GM12874 (cell line): ENCODE measurements at regions not wholly inside any gene's neighbourhood (a gene's known extent, or its start where the extent isn't known, plus 50 kb on each side); places are given as distances from the start of the nearest gene placed in this dataset.

Source experiments
- TF ChIP-seq, protein P1 (sequence below): IDR thresholded peaks from 2 replicates; pipeline ENCODE4 v1.5.1; 2011; ENCODE audit warnings: low read depth, mild to moderate bottlenecking, control low read depth, low read length, moderate library complexity; ENCODE audit not compliant: insufficient read depth

DNA sequence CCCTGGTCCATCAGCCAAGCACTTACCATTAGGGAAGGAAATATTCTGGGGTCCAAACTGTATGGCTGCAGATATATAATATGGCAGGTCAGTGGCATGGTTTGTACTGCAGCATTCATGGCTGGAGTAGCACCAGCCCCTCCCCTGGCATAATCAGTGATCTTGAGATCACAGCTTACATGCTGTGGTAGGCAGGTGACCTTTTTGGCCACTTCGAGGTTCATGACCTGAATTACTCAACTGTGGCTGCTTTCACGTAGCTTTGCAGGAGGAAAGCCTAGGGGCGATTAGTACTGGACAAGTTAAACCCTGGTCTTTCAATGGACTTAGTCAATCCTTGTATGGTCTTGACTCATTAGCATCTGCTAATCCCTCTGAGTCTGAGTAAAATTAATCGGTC lies 169.8 kb downstream of the SPRY2 start:
- TF ChIP-seq, protein P1, sequence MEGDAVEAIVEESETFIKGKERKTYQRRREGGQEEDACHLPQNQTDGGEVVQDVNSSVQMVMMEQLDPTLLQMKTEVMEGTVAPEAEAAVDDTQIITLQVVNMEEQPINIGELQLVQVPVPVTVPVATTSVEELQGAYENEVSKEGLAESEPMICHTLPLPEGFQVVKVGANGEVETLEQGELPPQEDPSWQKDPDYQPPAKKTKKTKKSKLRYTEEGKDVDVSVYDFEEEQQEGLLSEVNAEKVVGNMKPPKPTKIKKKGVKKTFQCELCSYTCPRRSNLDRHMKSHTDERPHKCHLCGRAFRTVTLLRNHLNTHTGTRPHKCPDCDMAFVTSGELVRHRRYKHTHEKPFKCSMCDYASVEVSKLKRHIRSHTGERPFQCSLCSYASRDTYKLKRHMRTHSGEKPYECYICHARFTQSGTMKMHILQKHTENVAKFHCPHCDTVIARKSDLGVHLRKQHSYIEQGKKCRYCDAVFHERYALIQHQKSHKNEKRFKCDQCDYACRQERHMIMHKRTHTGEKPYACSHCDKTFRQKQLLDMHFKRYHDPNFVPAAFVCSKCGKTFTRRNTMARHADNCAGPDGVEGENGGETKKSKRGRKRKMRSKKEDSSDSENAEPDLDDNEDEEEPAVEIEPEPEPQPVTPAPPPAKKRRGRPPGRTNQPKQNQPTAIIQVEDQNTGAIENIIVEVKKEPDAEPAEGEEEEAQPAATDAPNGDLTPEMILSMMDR, result no peak

DNA sequence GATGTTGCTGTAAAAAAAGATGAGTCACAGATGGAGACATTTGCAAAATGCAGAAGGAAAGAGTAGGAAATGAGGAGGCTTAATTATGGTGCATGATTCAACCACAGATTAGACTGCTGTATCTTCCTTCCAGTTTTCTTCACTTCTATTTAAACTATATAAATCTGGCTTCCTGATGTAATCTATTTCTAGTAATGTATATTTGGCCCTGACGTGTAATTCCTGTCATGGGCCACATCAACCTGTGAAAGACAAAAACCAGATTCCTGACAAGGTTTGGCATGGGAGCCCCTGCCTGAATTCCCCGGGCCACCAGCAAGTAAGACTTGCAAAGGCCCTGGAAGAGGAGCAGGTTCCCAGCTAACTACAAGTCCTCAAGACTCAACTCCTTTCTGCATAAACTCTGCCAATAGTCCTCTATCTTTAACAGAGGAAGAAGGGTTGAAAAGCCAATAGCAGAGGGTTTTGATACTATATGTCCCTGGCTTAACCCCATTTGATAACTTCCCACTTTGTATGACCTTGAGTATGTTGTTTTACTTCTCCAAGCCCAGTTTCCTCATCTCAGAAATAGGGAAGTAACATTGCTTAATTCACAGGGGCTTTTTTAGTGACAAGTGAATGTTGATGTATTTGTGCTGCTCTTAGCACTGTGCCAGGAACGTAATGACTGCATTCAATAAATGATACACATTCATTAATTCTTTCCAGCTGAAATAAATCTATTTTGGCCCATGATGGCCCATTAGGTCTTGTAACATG lies 172.7 kb downstream of the SPRY2 start:
- TF ChIP-seq, protein P1, result no peak

DNA sequence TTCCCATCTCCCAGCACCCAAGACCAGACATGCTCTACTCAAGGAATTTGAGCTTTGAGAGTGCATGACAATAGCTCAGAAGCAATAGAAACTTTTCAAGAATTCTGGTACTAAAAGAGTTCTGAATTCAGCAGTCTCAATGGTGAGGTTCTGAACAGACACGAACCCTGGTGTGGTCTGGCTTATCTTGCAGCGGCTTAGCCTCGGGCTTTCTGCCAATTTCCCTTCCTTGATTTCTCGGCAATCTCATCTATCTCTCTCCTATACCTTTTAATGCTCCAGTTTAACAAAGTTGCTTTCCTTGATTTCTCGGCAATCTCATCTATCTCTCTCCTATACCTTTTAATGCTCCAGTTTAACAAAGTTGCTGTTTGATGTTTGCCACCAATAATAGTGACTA lies 174.6 kb downstream of the SPRY2 start:
- TF ChIP-seq, protein P1, result no peak

DNA sequence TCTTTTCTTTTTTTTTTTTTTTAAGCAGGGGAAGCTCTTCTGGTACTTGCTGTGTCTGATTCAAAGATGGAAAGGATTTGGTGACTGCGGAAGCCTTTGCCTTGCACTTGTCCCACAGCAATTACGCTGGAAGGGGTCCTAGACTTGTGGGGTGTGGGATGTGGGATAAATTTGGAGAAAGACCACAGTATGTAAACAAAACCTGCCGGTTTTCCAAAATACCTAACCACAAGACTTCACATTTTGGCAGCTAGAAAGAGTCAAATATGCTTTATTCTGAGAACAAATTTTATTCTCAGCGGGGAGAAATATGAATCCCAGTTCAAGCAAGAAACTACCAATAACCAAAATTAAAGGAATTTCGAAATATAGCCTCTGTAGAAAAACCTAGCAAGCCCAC lies 176.5 kb downstream of the SPRY2 start:
- TF ChIP-seq, protein P1, result no peak

DNA sequence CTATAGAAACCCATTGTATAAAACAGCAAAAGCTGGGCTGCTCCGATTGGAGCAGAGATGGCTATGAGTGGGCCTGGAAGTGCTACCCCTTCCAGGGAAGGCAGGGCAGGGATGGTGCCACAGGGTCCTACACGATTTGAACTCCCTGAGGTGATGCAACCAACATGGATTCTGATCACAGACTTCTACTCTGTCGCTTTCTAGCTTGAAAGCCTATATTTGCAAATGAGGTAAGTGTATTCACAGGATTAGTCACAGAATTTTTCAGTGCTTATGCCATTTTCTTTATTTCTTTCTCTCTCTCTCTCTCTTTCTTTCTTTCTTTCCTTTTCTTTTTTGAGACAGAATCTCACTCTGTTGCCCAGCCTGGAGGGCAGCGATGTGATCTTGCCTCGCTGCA lies 179.0 kb downstream of the SPRY2 start:
- TF ChIP-seq, protein P1, result no peak

DNA sequence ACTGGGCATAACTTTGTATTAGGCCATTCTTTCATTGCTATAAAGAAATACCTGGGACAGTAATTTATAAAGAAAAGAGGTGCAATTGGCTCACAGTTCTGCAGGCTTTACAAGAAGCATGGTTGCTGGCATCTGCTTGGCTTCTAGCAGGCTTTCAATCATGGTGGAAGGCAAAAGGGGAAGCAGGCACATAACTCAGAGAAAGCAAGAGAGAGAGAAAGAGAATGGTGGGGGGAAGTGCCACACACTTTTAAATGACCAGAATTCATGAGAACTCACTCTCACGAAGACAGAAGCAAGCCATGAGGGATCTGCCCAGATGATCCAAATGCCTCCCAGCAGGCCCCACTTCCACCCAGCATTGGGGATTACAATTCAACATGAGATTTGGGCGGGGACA lies 179.7 kb downstream of the SPRY2 start:
- TF ChIP-seq, protein P1, result no peak

DNA sequence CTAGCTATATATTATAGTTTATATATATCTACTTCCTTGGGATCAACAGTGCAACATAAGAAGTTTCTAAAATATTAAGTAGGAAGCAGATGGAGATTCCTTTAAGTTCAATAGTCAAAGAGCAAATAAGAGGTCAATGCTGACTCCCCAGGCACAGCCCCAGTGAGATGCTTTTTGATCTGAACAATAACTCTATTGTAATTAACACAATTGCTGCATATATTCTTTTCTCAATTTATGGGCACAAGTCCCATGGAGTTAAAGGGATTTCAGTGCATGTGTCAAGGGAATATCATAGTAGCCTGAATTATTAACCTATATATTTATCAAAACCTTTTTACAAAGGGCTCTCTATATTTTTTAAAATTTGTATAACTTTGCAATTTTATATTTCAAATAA lies 180.8 kb downstream of the SPRY2 start:
- TF ChIP-seq, protein P1, result no peak
